Common myeloid progenitor, CD34-positive (primary cell): ENCODE measurements at regions not wholly inside any gene's neighbourhood (a gene's known extent, or its start where the extent isn't known, plus 50 kb on each side); places are given as distances from the start of the nearest gene placed in this dataset.
"Not testable (repeated sequence)": the region's sequence is repeated elsewhere in the genome, so short reads cannot be mapped to it uniquely, and the experiment has no call there.

ENCODE experiments used
- CTCF ChIA-PET: fragments of 350-600 bp; sonication (Branson Sonifier 250); formaldehyde crosslinking; loops from one replicate; lab custom pipeline; 2021; ENCODE audit warnings: antibody characterized with exemption; lab: Charles Lee
- POLR2A ChIA-PET: fragments of 350-600 bp; sonication (Branson Sonifier 250); formaldehyde crosslinking; loops from one replicate; lab custom pipeline; 2021; ENCODE audit warnings: antibody characterized with exemption; lab: Charles Lee
- DNase-seq, 3 donors: peaks; one replicate each; pipeline versions ENCODE4 v3.0.0 to v3.0.0-alpha.2; 2013
- H3K27ac ChIP-seq, 2 experiments: 1 replicate in 1 of 2; 2 replicates in 1 of 2; pipeline ENCODE4 v1.7.0; 2013; ENCODE audit warnings: inconsistent platforms in 2 of 2, low read length in 2 of 2, mild to moderate bottlenecking in 2 of 2, low read depth in 1 of 2, moderate library complexity in 1 of 2; ENCODE audit not compliant: severe bottlenecking in 2 of 2, insufficient read depth in 1 of 2, poor library complexity in 1 of 2
- H3K27me3 ChIP-seq, 5 experiments: replicated peaks in 2 of 5; 1 replicate in 3 of 5; 2 replicates in 2 of 5; pipeline versions ENCODE4 v1.6.1 to v1.7.0; 2013; ENCODE audit warnings: low read length in 4 of 5, mild to moderate bottlenecking in 2 of 5, moderate library complexity in 2 of 5, inconsistent platforms in 1 of 5; ENCODE audit not compliant: insufficient read depth in 5 of 5, control insufficient read depth in 4 of 5
- H3K36me3 ChIP-seq, 4 experiments: 1 replicate in 2 of 4; 2 replicates in 2 of 4; pipeline versions ENCODE4 v1.6.1 to v1.7.0; 2013; ENCODE audit warnings: low read length in 3 of 4, control low read depth in 1 of 4, mild to moderate bottlenecking in 1 of 4; ENCODE audit not compliant: control insufficient read depth in 4 of 4, insufficient read depth in 4 of 4
- H3K4me1 ChIP-seq, 4 experiments: 1 replicate in 3 of 4; 2 replicates in 1 of 4; pipeline versions ENCODE4 v1.6.1 to v1.7.1; 2013; ENCODE audit warnings: low read length in 3 of 4, mild to moderate bottlenecking in 3 of 4, control low read depth in 1 of 4, inconsistent platforms in 1 of 4, moderate library complexity in 1 of 4; ENCODE audit not compliant: control insufficient read depth in 4 of 4, insufficient read depth in 4 of 4; ENCODE audit errors: control extremely low read depth in 1 of 4
- H3K4me3 ChIP-seq, 7 experiments: 1 replicate in 4 of 7; 2 replicates in 3 of 7; pipeline versions ENCODE4 v1.5.1 to v1.7.0; 2013; ENCODE audit warnings: mild to moderate bottlenecking in 7 of 7, low read length in 6 of 7, moderate library complexity in 6 of 7, inconsistent platforms in 2 of 7, low read depth in 2 of 7, control low read depth in 1 of 7; ENCODE audit not compliant: insufficient read depth in 4 of 7, control insufficient read depth in 1 of 7; ENCODE audit errors: extremely low read depth in 1 of 7
- H3K9me3 ChIP-seq, 5 experiments: 1 replicate in 4 of 5; 2 replicates in 1 of 5; pipeline versions ENCODE4 v1.6.1 to v1.7.1; 2013; ENCODE audit warnings: low read length in 4 of 5, mild to moderate bottlenecking in 2 of 5, inconsistent platforms in 1 of 5, low read depth in 1 of 5, moderate library complexity in 1 of 5; ENCODE audit not compliant: control insufficient read depth in 4 of 5, insufficient read depth in 2 of 5; ENCODE audit errors: control extremely low read depth in 1 of 5
- WGBS: methylation state at CpG from one replicate; pipeline ENCODE4 v1.1.5; 2013; ENCODE audit not compliant: insufficient coverage; 5-methylcytosine and 5-hydroxymethylcytosine counted together

DNA sequence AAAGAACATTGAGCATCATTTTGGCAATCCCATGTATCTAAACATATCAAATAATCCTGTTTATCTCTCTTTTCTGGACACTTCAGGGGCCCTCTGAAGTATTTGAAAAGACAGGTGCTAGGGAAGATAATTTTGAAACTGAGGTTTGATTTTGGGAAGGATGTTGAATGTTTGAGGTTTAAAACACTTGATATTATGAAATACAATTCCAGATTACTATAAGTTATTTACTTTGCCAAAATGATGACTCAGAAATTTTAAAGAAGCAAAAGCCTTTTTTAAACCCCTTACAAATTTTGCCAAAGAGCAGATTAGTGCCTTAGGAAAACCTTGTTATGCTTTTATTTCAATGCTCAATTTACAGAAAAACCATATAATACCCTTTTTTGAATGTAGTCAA lies 99.1 kb upstream of the ARMC3 start:
- POLR2A ChIA-PET, H3K9me3 ChIP-seq, H3K4me3 ChIP-seq, H3K27ac ChIP-seq, H3K27me3 ChIP-seq, H3K36me3 ChIP-seq, H3K4me1 ChIP-seq: not testable (repeated sequence)
- CTCF ChIA-PET, result interaction anchor here (1.2 to 1.3 kb wide), 2 partner anchors 18 to 48 kb away, joined by 3 read pairs; no protein-coding TSS in a partner anchor
- peak in 2 of 3 donors; percentile 23 to 26 for DNase-seq

DNA sequence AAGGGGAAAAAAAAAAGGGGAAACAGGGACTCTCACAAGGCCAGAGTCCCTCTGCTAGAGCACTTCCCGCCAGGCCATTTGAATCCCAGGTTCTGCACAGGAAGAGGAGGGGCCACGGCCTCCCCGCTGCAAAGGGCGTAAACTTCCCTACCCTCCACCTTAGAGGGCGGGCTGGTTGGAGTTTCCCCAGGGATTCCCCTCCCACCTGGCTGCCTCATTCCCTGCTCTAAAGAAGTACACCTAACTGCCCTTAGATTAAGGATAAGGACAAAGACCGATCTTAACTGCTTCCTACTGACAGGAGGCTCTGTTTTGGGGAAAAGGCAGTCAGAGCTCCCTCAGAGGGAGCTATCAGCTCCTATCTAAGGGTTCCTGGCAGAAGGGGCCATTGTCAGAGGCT lies 102.0 kb upstream of the ARMC3 start:
- POLR2A ChIA-PET, result no interaction called here
- CTCF ChIA-PET, result no interaction called here
- H3K27ac ChIP-seq, result no peak overlapping the region
- no peak for DNase-seq
- no peaks in the 10 kb centered on the region for H3K27me3 ChIP-seq
- no peaks in the 10 kb centered on the region for H3K36me3 ChIP-seq
- H3K4me1 ChIP-seq, result peaks cover 0 to 3% (median 0%) of the 10 kb centered on the region in 4 experiments
- WGBS, result 92% methylated on average over 3 of the region's 6 CpGs
- no peaks in the 10 kb centered on the region for H3K9me3 ChIP-seq
- no peak overlapping the region for H3K4me3 ChIP-seq

DNA sequence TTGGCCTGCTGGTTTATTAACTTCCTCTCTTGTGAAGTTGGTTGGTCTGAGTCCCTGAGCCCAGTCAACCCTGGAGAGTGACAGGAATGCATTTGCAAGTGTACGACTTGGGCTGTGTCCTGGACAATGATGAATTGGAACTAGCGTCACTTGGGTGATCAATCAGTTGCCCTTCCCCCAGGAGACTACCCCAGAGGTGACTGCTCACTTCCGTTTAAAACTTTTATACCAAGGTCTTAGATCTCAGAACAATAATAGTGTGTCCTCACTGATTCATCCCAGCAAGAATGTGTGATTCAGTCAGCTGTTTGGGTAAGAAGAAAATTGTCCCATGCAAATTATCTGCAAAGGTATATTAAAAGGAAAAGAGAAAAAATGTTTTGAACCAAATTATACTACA lies 102.9 kb upstream of the ARMC3 start:
- no peak for DNase-seq
- H3K4me3 ChIP-seq, result no peak overlapping the region
- ChIA-PET POLR2A (no interaction called here), CTCF (no interaction called here)
- H3K4me1 ChIP-seq, result peaks cover 0 to 3% (median 0%) of the 10 kb centered on the region in 4 experiments
- no peaks in the 10 kb centered on the region for H3K9me3 ChIP-seq
- H3K27me3 ChIP-seq, result no peaks in the 10 kb centered on the region
- H3K36me3 ChIP-seq, result no peaks in the 10 kb centered on the region
- 100% methylated on average over 2 of the region's 3 CpGs for WGBS
- H3K27ac ChIP-seq, result no peak overlapping the region

DNA sequence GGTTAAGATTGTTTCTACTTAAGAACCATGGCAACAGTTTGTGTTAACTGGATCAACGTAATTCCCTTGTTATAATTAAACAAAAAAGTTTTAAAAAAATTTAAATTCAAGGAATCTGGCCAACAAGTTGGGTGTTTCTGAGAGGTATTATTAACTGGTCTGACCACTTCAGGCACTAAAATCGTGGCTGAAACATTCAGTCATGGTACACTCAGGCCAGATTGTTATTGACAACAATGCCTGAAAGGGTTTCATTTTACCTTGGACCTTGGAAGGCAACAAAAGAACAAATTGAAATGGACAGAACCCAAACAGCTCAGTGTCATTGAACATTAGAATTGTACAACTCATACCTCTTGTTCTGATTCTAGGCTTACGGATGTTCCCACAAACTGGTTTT lies 103.3 kb upstream of the ARMC3 start:
- ChIA-PET CTCF (no interaction called here), POLR2A (no interaction called here)
- 100% methylated on average over 1 of the region's 3 CpGs for WGBS
- Histone ChIP-seq H3K9me3 (no peaks in the 10 kb centered on the region), H3K4me3 (no peak overlapping the region), H3K27ac (no peak overlapping the region), H3K4me1 (peaks cover 0 to 3% (median 0%) of the 10 kb centered on the region in 4 experiments), H3K27me3 (no peaks in the 10 kb centered on the region), H3K36me3 (no peaks in the 10 kb centered on the region)
- DNase-seq, result no peak

DNA sequence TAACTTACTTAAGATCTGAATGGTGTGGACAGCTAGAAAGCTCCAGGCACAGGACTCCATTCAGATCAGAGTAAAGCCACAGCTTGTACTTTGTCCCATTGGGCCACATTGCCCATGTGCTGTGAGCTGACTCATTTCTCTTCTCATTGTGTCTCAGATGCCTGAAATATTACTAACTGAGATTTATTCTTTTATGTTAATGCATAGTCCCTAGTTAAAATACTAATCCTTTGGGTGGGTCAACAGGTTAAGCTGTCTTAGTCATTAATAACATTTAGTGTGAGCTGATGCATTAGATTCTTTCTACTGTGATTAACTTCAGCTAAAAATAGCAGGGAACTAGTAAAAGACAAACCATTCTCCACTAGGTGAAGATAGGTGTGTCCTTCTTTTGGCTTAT lies 104.7 kb upstream of the ARMC3 start:
- Histone ChIP-seq H3K36me3 (no peaks in the 10 kb centered on the region), H3K9me3 (no peaks in the 10 kb centered on the region), H3K27me3 (no peaks in the 10 kb centered on the region), H3K4me1 (peaks cover 0 to 1% (median 0%) of the 10 kb centered on the region in 4 experiments), H3K27ac (no peak overlapping the region), H3K4me3 (no peak overlapping the region)
- no peak for DNase-seq
- ChIA-PET CTCF (no interaction called here), POLR2A (no interaction called here)

DNA sequence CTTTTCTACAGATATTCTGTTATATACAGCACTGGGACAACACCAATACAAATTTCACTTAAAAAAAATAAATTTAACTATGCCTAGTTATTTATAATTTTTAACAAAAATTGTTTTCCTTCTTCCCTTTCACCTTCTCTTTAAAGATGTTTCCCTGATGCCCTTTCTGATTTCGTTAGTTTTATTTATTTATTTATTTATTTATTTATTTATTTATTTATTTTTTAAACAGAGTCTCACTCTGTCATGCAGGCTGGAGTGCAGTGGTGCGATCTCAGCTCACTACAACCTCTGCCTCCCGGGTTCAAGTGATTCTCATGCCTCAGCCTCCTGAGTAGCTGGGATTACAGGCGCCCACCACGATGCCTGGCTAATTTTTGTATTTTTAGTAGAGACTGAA lies 105.9 kb upstream of the ARMC3 start:
- CTCF ChIA-PET, DNase-seq, H3K9me3 ChIP-seq, H3K27me3 ChIP-seq, H3K27ac ChIP-seq, POLR2A ChIA-PET, H3K4me1 ChIP-seq, H3K36me3 ChIP-seq, H3K4me3 ChIP-seq: not testable (repeated sequence)
- 97% methylated on average over 4 of the region's 5 CpGs for WGBS

DNA sequence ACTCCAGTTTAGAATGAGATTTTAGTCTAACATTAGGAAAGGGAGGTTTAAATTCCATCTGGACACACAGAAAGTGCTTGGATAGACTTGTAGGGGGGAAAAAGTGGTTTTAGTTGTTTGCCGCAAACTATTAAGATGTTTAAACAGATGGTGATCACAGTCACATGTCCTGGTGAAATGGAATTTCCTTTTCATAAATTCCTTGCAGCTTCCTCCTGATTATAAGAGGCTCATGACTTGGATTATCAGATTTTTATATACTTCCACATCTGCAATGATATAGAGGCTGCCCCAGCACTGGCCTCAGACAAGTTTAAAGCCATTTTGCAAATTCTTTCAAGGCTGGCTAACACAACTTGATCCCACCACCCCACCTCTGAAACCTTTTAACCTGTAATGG lies 106.4 kb upstream of the ARMC3 start:
- Histone ChIP-seq H3K27ac (no peak overlapping the region), H3K4me1 (peaks cover 0 to 10% (median 7%) of the 10 kb centered on the region in 4 experiments), H3K9me3 (no peaks in the 10 kb centered on the region), H3K36me3 (no peaks in the 10 kb centered on the region), H3K4me3 (no peak overlapping the region), H3K27me3 (no peaks in the 10 kb centered on the region)
- peak in 1 of 3 donors; percentile 13 for DNase-seq
- CTCF ChIA-PET, result no interaction called here
- 38% methylated on average over 1 of the region's 1 CpG for WGBS
- POLR2A ChIA-PET, result no interaction called here
